H1 (cell line): ENCODE measurements at regions not wholly inside any gene's neighbourhood (a gene's known extent, or its start where the extent isn't known, plus 50 kb on each side); places are given as distances from the start of the nearest gene placed in this dataset.

ENCODE experiments used
- CBX8 ChIP-seq: fragments of 300-800, 300-1000 bp; sonication (generic); IDR thresholded peaks from 2 replicates; pipeline ENCODE4 v1.7.1; 2016; ENCODE audit warnings: low read depth, low read length, borderline replicate concordance
- POLR2A ChIP-seq, 2 experiments: IDR thresholded peaks; 1 replicate in 1 of 2; 2 replicates in 1 of 2; pipeline ENCODE4 v1.6.1; 2011; ENCODE audit warnings: low read depth in 2 of 2, low read length in 2 of 2, mild to moderate bottlenecking in 2 of 2; ENCODE audit errors: control extremely low read depth in 1 of 2
- POLR2AphosphoS5 ChIP-seq: IDR thresholded peaks from 2 replicates; pipeline ENCODE4 v1.6.1; 2011; ENCODE audit warnings: low read depth, low read length
- TAF1 ChIP-seq: IDR thresholded peaks from 2 replicates; pipeline ENCODE4 v1.6.1; 2011; ENCODE audit warnings: mild to moderate bottlenecking, low read depth, low read length
- TF ChIP-seq, protein P1 (sequence below), 3 experiments: IDR thresholded peaks; 1 replicate in 2 of 3; 2 replicates in 1 of 3; pipeline versions ENCODE4 v1.5.1 to v1.6.1; 2011; ENCODE audit warnings: low read length in 3 of 3, mild to moderate bottlenecking in 3 of 3, inconsistent platforms in 2 of 3, low read depth in 1 of 3, moderate library complexity in 1 of 3; ENCODE audit not compliant: insufficient read depth in 1 of 3; ENCODE audit errors: control extremely low read depth in 1 of 3

DNA sequence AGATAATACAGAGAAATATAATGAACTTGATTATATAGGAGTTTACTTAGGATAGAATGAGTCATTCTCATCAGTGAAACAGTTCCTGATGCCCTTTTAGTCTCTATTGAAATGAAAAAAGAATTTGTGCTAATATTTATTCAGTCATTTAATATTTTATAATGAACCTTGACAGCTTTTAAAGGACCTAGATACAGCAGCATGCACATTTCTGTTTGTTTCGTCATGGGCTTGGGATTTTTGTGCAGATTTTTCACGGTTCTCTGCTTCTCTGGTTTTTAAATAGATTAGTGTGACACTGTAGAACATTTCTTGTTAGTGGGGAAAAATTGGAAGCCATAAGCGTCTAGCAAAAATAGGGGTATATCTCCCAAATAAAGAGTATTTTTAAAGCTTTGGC lies 60.7 kb downstream of the NABP1 start:
- TF ChIP-seq CBX8 (no peak), POLR2A (IDR thresholded peaks at IDR 0.05; ENCODE audit: control extremely low read depth in 1 of 2, low read depth in 2 of 2, low read length in 2 of 2) (no peak), POLR2AphosphoS5 (no peak), TAF1 (no peak)
- TF ChIP-seq, protein P1, sequence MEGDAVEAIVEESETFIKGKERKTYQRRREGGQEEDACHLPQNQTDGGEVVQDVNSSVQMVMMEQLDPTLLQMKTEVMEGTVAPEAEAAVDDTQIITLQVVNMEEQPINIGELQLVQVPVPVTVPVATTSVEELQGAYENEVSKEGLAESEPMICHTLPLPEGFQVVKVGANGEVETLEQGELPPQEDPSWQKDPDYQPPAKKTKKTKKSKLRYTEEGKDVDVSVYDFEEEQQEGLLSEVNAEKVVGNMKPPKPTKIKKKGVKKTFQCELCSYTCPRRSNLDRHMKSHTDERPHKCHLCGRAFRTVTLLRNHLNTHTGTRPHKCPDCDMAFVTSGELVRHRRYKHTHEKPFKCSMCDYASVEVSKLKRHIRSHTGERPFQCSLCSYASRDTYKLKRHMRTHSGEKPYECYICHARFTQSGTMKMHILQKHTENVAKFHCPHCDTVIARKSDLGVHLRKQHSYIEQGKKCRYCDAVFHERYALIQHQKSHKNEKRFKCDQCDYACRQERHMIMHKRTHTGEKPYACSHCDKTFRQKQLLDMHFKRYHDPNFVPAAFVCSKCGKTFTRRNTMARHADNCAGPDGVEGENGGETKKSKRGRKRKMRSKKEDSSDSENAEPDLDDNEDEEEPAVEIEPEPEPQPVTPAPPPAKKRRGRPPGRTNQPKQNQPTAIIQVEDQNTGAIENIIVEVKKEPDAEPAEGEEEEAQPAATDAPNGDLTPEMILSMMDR (IDR thresholded peaks at IDR 0.05; ENCODE audit: control extremely low read depth in 1 of 3, insufficient read depth in 1 of 3, low read depth in 1 of 3, low read length in 3 of 3) = no peak
